Spleen (tissue), 7 donors: ENCODE measurements at regions not wholly inside any gene's neighbourhood (a gene's known extent, or its start where the extent isn't known, plus 50 kb on each side); places are given as distances from the start of the nearest gene placed in this dataset.

Experiments used
- CTCF ChIP-seq, 11 experiments: fragments of 200-600 bp in 7 of 11; fragments of 450-650 bp in 4 of 11; sonication (generic) in 4 of 11; IDR thresholded peaks in 8 of 11; conservative IDR thresholded peaks in 3 of 11; 1 replicate in 7 of 11; 2 replicates in 4 of 11; pipeline versions ENCODE4 v1.4.0 to v1.8.0; 2016 to 2021; ENCODE audit warnings: antibody characterized with exemption in 11 of 11, inconsistent platforms in 4 of 11, mild to moderate bottlenecking in 1 of 11
- POLR2A ChIP-seq, 3 donors: fragments of 450-650 bp; IDR thresholded peaks; one replicate each; pipeline ENCODE4 v1.5.1; 2017; ENCODE audit warnings: antibody characterized with exemption in 3 of 3, mild to moderate bottlenecking in 1 of 3
- donor health status: DM: no; HTN: no; CAD: no; lungs with moderate emphysema.
- donor health status: DM: no; HTN: no; CAD: no.
- donor health status: DM: no; HTN: no; CAD: no.

GRCh38 chr2:48105848-48106247 lies 199.6 kb upstream of the FBXO11 start:
- TF ChIP-seq CTCF (IDR thresholded peaks at IDR 0.05 in 8 of 11, conservative IDR thresholded peaks at IDR 0.05 in 3 of 11) (no peak), POLR2A (IDR thresholded peaks at IDR 0.05) (no peak)
